NCI-H2107 (cell line): ENCODE measurements at regions not wholly inside any gene's neighbourhood (a gene's known extent, or its start where the extent isn't known, plus 50 kb on each side); places are given as distances from the start of the nearest gene placed in this dataset.
"Not testable (repeated sequence)": the region's sequence is repeated elsewhere in the genome, so short reads cannot be mapped to it uniquely, and the experiment has no call there.

Experiments
- DNase-seq: peaks from one replicate; lab custom pipeline; 2025; lab: John Stamatoyannopoulos, UW

DNA sequence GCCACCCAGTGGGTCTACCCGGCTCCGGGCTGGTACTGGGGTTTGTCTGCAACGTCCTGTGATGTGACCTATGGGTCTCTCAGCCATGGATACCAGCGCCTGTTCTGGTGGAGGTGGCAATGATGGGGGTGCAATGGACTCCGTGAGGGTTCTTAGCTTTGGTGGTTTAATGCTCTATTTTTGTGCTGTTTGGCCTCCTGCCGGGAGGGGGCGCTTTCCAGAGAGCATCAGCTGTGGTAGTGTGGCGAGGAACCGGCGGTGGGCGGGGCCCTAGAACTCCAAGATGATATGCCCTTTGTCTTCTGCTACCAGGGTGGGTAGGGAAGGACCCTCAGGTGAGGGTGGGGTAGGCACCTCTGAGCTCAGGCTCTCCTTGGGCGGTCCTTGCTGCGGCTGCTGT lies 324.1 kb upstream of the ZFP42 start:
- not testable (repeated sequence) for DNase-seq

- DNase-seq: not testable (repeated sequence)
These were observed 323.6 kb upstream of the ZFP42 start for GRCh38 chr4:187671958-187672357.

DNA sequence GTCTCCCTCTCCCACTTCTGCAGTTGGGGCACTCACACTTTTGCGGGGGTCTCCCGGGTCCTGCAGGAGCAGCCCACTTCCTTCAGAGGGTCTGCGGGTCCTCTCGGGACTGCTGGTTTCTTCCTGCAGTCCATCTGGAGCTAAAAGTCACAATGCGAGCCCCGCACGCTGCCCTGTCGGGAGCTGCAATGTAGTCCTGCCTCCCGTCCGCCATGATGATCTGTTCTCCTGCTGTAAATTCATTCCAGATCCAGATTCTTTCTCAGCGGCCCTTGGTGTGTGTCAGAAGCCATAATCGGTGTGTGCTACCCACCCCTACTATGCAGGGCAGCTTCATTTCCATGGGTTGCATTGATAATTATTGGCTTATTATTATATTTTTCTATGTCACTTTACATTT lies 323.0 kb upstream of the ZFP42 start:
- DNase-seq: not testable (repeated sequence)

GRCh38 chr4:187679450-187679849 lies 316.1 kb upstream of the ZFP42 start:
- DNase-seq: no peak

- DNase-seq: no peak
These were observed 310.3 kb upstream of the ZFP42 start for GRCh38 chr4:187685247-187685646.

DNA sequence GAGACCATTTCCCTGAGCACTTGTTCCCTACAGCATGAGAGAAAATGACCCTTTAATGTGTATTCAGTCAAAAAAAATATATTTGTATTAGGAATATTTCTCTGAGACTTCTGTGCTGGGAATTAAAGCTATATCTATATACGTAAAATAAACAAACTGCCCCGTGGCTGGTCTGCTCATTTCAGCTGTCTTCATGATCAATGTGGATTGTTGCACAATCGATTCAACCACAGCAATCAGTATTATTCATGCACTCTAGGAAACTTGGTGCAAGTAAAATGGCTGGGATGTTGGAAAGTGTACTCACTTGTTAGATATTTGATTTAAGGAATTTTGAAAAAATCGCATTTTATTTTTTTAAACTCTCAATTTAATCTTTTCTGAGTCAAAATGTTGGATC lies 307.9 kb upstream of the ZFP42 start:
- no peak for DNase-seq

GRCh38 chr4:187692626-187693025 lies 302.9 kb upstream of the ZFP42 start:
- DNase-seq: no peak

- not testable (repeated sequence) for DNase-seq
These were observed 300.0 kb upstream of the ZFP42 start for GRCh38 chr4:187695531-187695930.

- no peak for DNase-seq
These were observed 284.0 kb upstream of the ZFP42 start for GRCh38 chr4:187711586-187711985.

DNA sequence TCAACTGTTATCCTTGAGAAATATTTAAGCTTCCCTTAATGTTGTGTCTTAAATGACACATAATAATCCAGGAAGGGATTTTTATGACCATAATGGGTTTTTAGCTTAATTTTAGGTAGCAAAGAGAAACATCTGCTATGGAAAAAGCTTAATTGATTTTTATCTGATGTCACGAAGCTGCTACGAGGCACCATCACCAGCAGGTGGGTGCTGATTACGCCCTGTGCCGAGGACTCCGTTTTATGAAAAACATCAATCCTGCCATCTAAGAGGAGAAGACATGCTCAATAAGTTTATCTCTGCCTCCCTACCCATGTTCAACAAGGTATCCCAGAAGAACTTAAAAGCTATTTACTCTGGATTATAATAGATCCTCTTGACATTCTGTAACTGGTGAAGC lies 280.6 kb upstream of the ZFP42 start:
- no peak for DNase-seq

DNA sequence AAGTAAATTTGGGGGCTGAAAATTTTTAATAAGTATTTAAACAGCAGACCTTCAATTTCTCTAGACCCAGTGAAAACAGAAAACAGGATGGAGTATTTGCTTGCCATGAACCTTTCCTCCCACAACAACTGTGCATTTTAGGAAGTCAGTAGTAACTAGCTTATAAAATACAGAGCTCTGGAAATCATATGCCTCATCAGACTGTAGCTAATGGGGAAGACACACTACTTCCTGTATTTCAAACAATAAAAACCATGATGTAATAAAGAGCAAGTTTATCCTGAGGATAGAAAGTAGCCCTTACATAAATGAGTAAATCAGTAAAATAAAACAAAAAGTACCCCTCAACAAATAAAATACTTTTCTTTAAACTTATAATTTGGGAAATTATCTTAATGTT lies 280.1 kb upstream of the ZFP42 start:
- DNase-seq: no peak

GRCh38 chr4:187724456-187724855 lies 271.1 kb upstream of the ZFP42 start:
- no peak for DNase-seq

DNA sequence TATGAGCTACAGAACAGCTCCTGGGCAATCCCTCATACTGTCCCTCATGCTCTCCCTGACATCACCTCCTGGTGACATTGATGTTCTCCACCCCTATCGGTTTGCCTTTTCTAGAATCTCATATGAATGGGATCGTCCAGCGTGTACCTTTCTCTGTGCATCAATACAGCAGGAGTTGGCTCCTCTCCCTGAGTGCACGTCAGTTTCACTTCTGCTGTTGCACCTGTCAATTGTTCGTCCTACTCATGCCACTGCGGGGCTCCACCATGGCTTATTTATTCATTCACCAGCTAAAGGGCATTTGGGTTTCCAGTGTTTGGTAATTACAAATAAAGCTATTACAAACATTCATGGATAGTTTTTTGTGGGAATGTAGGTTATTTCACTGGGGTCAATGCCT lies 269.1 kb upstream of the ZFP42 start:
- no peak for DNase-seq

- DNase-seq: no peak
These were observed 263.0 kb upstream of the ZFP42 start for GRCh38 chr4:187732524-187732923.

DNA sequence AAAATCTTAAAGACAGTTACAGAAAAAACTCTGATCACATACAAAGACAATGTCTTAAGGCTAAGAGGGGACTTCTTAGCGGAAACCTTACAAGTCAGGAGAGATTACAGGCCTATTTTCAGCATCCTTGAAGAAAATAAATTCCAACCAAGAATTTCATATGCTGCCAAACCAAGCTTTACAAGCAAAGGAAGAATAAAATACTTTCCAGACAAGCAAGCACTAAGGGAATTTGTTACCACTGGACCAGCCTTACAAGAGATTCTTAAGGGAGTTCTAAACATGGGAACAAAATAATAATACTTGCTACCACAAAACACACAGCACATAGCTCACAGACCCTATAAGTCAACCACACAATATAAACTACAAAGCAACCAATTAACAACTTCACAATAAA lies 255.8 kb upstream of the ZFP42 start:
- DNase-seq: no peak

GRCh38 chr4:187744911-187745310 lies 250.7 kb upstream of the ZFP42 start:
- DNase-seq: no peak

- not testable (repeated sequence) for DNase-seq
These were observed 244.9 kb upstream of the ZFP42 start for GRCh38 chr4:187750652-187751051.

GRCh38 chr4:187767158-187767557 lies 228.4 kb upstream of the ZFP42 start:
- no peak for DNase-seq

GRCh38 chr4:187767687-187768086 lies 227.9 kb upstream of the ZFP42 start:
- no peak for DNase-seq

- DNase-seq: no peak
These were observed 225.2 kb upstream of the ZFP42 start for GRCh38 chr4:187770345-187770744.

- DNase-seq: no peak
These were observed 217.6 kb upstream of the ZFP42 start for GRCh38 chr4:187777954-187778353.

GRCh38 chr4:187780070-187780469 lies 215.5 kb upstream of the ZFP42 start:
- no peak for DNase-seq

- no peak for DNase-seq
These were observed 213.2 kb upstream of the ZFP42 start for GRCh38 chr4:187782286-187782824.

DNA sequence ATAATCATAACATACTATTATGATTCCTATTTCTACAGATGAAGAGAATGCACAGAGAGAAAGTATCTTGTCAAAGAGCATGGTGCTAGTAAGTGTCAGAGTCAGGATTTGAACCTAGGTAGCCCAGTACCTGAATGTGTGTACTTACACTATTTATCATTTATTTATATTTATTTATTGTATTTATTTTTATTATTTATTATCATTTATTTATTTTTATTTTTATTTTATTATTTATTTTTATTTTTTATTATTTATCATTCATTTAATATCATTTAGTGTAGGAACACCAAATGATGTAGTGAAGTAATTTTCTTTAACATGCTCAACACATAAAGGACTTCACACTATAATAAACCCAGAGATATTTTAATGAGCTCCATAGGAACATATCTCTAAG lies 209.4 kb upstream of the ZFP42 start:
- no peak for DNase-seq

- DNase-seq: no peak
These were observed 206.5 kb upstream of the ZFP42 start for GRCh38 chr4:187789078-187789477.
